ENCODE measurements at regions not wholly inside any gene's neighbourhood (a gene's known extent, or its start where the extent isn't known, plus 50 kb on each side); places are given as distances from the start of the nearest gene placed in this dataset.

GRCh38 chr2:149662556-149662955, 75.0 kb upstream of the MMADHC start:
- no peak for TF ChIP-seq CTCF (IDR thresholded peaks at IDR 0.05; ENCODE audit: low read depth, low read length)
- no peak overlapping the region for H3K4me3 ChIP-seq (replicated peaks in 1 of 2; ENCODE audit: low read depth in 2 of 2, low read length in 2 of 2)
- no peak for DNase-seq (ENCODE audit: low read depth in 2 of 2)

GRCh38 chr2:149661844-149662243, 74.3 kb upstream of the MMADHC start:
- peak; percentile 64 to 76 for DNase-seq (ENCODE audit: low read depth in 2 of 2)
- no peak for TF ChIP-seq CTCF (IDR thresholded peaks at IDR 0.05; ENCODE audit: low read depth, low read length)
- H3K4me3 ChIP-seq (replicated peaks in 1 of 2; ENCODE audit: low read depth in 2 of 2, low read length in 2 of 2): no peak overlapping the region

- DNase-seq (ENCODE audit: low read depth in 2 of 2): no peak
- H3K4me3 ChIP-seq (replicated peaks in 1 of 2; ENCODE audit: low read depth in 2 of 2, low read length in 2 of 2): no peak overlapping the region
- no peak for TF ChIP-seq CTCF (IDR thresholded peaks at IDR 0.05; ENCODE audit: low read depth, low read length)
These were observed 71.0 kb upstream of the MMADHC start for GRCh38 chr2:149658553-149658952.

GRCh38 chr2:149657401-149658040, 69.9 kb upstream of the MMADHC start:
- no peak overlapping the region for H3K4me3 ChIP-seq (replicated peaks in 1 of 2; ENCODE audit: low read depth in 2 of 2, low read length in 2 of 2)
- TF ChIP-seq CTCF (IDR thresholded peaks at IDR 0.05; ENCODE audit: low read depth, low read length): no peak
- no peak for DNase-seq (ENCODE audit: low read depth in 2 of 2)

- DNase-seq (ENCODE audit: low read depth in 2 of 2): no peak
- no peak overlapping the region for H3K4me3 ChIP-seq (replicated peaks in 1 of 2; ENCODE audit: low read depth in 2 of 2, low read length in 2 of 2)
These were observed 69.4 kb upstream of the MMADHC start for GRCh38 chr2:149656996-149657395.

GRCh38 chr2:149653831-149654445, 66.4 kb upstream of the MMADHC start:
- no peak for DNase-seq (ENCODE audit: low read depth in 2 of 2)
- no peak for TF ChIP-seq CTCF (IDR thresholded peaks at IDR 0.05; ENCODE audit: low read depth, low read length)
- no peak overlapping the region for H3K4me3 ChIP-seq (replicated peaks in 1 of 2; ENCODE audit: low read depth in 2 of 2, low read length in 2 of 2)

More at GRCh38 chr2:149656996-149657395, 69.4 kb upstream of the MMADHC start:
- no peak for TF ChIP-seq CTCF (IDR thresholded peaks at IDR 0.05; ENCODE audit: low read depth, low read length)

All from cardiac fibroblast (primary cell).